Esophagus squamous epithelium (tissue), 4 donors: ENCODE measurements at regions not wholly inside any gene's neighbourhood (a gene's known extent, or its start where the extent isn't known, plus 50 kb on each side); places are given as distances from the start of the nearest gene placed in this dataset.

Experiments
- POLR2A ChIP-seq, 4 donors: fragments of 450-650 bp; IDR thresholded peaks; one replicate each; pipeline ENCODE4 v1.6.1; 2017; ENCODE audit warnings: antibody characterized with exemption in 4 of 4, mild to moderate bottlenecking in 4 of 4, moderate library complexity in 3 of 4
- TF ChIP-seq, protein P1 (sequence below), 6 experiments: fragments of 450-650 bp in 4 of 6; fragments of 200-600 bp in 2 of 6; sonication (generic) in 2 of 6; IDR thresholded peaks; one replicate each; pipeline ENCODE4 v1.5.1; 2016 to 2019; ENCODE audit warnings: antibody characterized with exemption in 6 of 6, mild to moderate bottlenecking in 4 of 6, moderate library complexity in 4 of 6

DNA sequence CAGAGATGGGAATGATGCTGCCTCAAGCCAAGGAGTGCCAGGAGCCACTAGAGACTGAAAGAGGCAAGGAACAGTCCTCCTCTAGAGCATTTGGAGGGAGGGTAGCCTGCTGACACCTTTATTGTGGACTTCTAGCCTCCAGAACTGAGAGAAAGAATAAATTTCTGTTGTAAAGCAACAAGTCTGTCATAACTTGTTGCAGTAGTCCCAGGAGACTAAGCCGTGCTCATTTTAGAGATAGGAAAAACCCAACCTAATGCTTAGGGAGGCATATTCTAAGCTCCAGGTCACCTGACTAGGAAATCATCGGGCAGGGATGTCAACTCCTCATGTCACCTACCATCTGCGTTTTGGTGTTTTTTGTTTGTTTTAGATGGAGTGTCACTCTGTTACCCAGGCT, 345.4 kb upstream of the EEF2KMT start:
- TF ChIP-seq, protein P1, sequence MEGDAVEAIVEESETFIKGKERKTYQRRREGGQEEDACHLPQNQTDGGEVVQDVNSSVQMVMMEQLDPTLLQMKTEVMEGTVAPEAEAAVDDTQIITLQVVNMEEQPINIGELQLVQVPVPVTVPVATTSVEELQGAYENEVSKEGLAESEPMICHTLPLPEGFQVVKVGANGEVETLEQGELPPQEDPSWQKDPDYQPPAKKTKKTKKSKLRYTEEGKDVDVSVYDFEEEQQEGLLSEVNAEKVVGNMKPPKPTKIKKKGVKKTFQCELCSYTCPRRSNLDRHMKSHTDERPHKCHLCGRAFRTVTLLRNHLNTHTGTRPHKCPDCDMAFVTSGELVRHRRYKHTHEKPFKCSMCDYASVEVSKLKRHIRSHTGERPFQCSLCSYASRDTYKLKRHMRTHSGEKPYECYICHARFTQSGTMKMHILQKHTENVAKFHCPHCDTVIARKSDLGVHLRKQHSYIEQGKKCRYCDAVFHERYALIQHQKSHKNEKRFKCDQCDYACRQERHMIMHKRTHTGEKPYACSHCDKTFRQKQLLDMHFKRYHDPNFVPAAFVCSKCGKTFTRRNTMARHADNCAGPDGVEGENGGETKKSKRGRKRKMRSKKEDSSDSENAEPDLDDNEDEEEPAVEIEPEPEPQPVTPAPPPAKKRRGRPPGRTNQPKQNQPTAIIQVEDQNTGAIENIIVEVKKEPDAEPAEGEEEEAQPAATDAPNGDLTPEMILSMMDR (IDR thresholded peaks at IDR 0.05): no peak
- TF ChIP-seq POLR2A (IDR thresholded peaks at IDR 0.05): no peak
